OCI-LY7 (cell line): ENCODE measurements at regions not wholly inside any gene's neighbourhood (a gene's known extent, or its start where the extent isn't known, plus 50 kb on each side); places are given as distances from the start of the nearest gene placed in this dataset.

ENCODE experiments used
- EZH2phosphoT487 ChIP-seq: fragments of 200-600 bp; sonication (generic); IDR thresholded peaks from 2 replicates; pipeline ENCODE4 v1.6.1; 2018; ENCODE audit warnings: low read depth, borderline replicate concordance, mild to moderate bottlenecking, mixed run types, antibody characterized with exemption, low read length, moderate library complexity, mixed read lengths
- TF ChIP-seq, protein P1 (sequence below): fragments of 200-600 bp; sonication (generic); conservative IDR thresholded peaks from 2 replicates; pipeline ENCODE4 v1.5.1; 2014; ENCODE audit warnings: mild to moderate bottlenecking, antibody characterized with exemption, low read length, moderate library complexity, mixed read lengths

DNA sequence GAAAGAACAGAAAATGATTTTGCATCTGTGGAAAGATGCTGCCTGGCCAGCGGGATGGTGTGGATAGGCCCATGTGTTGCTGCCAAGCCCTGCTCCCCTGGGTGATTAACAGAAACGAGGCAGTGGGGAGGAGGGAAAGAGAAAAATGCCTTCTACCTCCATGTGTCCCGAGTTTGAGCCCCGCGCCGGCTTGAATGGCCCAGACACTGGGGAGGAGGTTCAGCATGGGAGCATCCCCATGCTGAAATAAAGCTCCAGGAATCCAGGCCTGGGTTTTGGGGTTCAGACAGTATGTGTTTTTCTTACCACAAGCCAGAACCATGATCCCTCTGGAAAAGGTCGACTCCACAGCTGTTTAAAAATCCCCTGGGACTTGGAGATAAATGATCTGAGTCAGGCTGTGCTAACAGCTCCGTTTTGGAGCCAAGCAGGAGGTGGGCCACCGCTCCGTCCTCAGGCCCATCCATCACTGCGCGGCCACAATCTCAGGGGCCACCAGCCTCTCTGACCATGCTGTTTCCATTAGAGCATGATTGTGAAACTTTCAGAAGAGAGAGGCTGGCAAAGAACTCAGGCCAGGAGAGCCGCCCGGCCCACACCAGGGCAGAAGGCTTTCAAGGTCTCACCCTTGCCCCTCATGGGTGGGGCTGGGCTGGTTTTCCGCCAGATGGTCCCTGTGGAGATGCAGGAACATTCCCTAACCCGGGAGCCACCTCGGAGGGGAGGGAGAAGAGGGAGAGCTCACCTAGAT is 299.7 kb downstream of the ZEB1 start:
- TF ChIP-seq, protein P1, sequence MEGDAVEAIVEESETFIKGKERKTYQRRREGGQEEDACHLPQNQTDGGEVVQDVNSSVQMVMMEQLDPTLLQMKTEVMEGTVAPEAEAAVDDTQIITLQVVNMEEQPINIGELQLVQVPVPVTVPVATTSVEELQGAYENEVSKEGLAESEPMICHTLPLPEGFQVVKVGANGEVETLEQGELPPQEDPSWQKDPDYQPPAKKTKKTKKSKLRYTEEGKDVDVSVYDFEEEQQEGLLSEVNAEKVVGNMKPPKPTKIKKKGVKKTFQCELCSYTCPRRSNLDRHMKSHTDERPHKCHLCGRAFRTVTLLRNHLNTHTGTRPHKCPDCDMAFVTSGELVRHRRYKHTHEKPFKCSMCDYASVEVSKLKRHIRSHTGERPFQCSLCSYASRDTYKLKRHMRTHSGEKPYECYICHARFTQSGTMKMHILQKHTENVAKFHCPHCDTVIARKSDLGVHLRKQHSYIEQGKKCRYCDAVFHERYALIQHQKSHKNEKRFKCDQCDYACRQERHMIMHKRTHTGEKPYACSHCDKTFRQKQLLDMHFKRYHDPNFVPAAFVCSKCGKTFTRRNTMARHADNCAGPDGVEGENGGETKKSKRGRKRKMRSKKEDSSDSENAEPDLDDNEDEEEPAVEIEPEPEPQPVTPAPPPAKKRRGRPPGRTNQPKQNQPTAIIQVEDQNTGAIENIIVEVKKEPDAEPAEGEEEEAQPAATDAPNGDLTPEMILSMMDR, result no peak
- no peak for TF ChIP-seq EZH2phosphoT487
